K562 (cell line): ENCODE measurements at regions not wholly inside any gene's neighbourhood (a gene's known extent, or its start where the extent isn't known, plus 50 kb on each side); places are given as distances from the start of the nearest gene placed in this dataset.

ENCODE experiments used
- GABPA ChIP-seq: fragments of 200-800 bp; sonication (Bioruptor generic); conservative IDR thresholded peaks from 2 replicates; pipeline ENCODE4 v1.6.1; 2016; ENCODE audit warnings: low read depth, missing genetic modification characterization, missing compliant biosample characterization
- KAT2B ChIP-seq: IDR thresholded peaks from one replicate; pipeline ENCODE4 v1.6.1; 2012; ENCODE audit warnings: low read depth, mild to moderate bottlenecking, control low read depth, inconsistent platforms, low read length, moderate library complexity
- NCOA4 ChIP-seq: fragments of 450-650 bp; IDR thresholded peaks from 2 replicates; pipeline ENCODE4 v1.6.1; 2018; ENCODE audit warnings: mild to moderate bottlenecking; ENCODE audit not compliant: partially characterized antibody
- SOX6 ChIP-seq: fragments of 450-650 bp; IDR thresholded peaks from 2 replicates; pipeline ENCODE4 v1.6.1; 2014; ENCODE audit warnings: mild to moderate bottlenecking
- ZNF239 ChIP-seq: fragments of 250-450 bp; sonication (Bioruptor Pico); IDR thresholded peaks from 2 replicates; pipeline ENCODE4 v1.4.0; 2020; ENCODE audit warnings: mild to moderate bottlenecking
- TF ChIP-seq, protein P1 (sequence below), 3 experiments: IDR thresholded peaks in 2 of 3; conservative IDR thresholded peaks in 1 of 3; 2 replicates each; pipeline ENCODE4 v1.5.1; 2011 to 2012; ENCODE audit warnings: low read length in 3 of 3, mild to moderate bottlenecking in 3 of 3, control low read depth in 2 of 3, improper control_type of control experiment in 1 of 3, inconsistent platforms in 1 of 3, low read depth in 1 of 3, mixed read lengths in 1 of 3, moderate library complexity in 1 of 3; ENCODE audit not compliant: insufficient read depth in 2 of 3
- TF ChIP-seq, protein P2 (sequence below): sonication (generic); formaldehyde crosslinking; IDR thresholded peaks from 2 replicates; pipeline ENCODE4 v1.9.0; 2022; ENCODE audit warnings: mild to moderate bottlenecking, missing genetic modification reagents
- TF ChIP-seq, protein P3 (sequence below), 2 experiments: IDR thresholded peaks; 2 replicates each; pipeline ENCODE4 v1.6.1; 2012; ENCODE audit warnings: improper control_type of control experiment in 2 of 2, low read depth in 2 of 2, low read length in 2 of 2, borderline replicate concordance in 1 of 2

DNA sequence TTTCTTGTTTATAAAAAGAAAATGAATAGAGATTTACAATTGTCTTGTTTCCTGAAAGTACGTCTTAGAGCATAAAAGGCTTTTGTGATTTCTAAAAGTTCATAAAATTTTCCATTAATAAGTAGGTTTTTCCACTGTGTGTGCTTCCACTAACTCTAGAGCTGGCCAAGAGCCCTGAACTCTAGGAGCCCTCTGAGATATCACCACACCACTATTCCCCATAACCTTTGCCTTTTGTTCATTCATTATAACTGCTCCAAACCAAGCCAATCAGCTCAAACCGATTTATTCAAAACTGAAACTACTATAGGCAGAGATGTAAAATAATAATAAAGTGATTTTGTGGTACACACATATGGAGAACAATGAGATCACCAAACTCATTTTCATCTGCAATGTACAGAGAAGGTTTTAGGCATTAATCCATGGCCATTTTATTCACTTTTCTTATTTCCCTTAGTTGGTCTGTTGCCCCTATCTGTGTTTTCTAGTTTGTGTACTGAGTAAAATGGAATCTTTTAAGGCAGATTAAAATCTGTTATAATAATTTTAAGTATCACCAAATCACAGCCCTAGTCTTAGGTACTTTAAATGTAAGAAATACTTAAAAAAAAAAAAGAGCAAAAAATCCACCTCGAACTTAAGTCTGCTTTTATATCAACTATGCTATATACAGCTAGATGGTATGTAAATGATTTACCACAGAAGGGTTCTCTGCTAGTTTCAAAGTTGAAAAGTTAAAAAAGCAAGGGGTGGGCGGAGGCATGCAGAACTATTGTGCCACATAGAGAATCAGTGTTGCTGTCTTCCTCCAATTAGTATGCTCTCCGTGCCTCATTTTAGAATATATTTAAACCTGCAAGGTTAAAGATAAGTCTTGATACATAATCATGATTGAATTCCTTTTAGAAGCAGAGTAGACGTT, 311.3 kb downstream of the KLF12 start:
- TF ChIP-seq GABPA (no peak), NCOA4 (no peak), ZNF239 (CRISPR knock-in tag) (no peak), SOX6 (no peak), KAT2B (no peak)
- TF ChIP-seq, protein P1, sequence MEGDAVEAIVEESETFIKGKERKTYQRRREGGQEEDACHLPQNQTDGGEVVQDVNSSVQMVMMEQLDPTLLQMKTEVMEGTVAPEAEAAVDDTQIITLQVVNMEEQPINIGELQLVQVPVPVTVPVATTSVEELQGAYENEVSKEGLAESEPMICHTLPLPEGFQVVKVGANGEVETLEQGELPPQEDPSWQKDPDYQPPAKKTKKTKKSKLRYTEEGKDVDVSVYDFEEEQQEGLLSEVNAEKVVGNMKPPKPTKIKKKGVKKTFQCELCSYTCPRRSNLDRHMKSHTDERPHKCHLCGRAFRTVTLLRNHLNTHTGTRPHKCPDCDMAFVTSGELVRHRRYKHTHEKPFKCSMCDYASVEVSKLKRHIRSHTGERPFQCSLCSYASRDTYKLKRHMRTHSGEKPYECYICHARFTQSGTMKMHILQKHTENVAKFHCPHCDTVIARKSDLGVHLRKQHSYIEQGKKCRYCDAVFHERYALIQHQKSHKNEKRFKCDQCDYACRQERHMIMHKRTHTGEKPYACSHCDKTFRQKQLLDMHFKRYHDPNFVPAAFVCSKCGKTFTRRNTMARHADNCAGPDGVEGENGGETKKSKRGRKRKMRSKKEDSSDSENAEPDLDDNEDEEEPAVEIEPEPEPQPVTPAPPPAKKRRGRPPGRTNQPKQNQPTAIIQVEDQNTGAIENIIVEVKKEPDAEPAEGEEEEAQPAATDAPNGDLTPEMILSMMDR (IDR thresholded peaks at IDR 0.05 in 2 of 3, conservative IDR thresholded peaks at IDR 0.05 in 1 of 3; ENCODE audit: insufficient read depth in 2 of 3, low read depth in 1 of 3, low read length in 3 of 3): no peak
- TF ChIP-seq, protein P2, sequence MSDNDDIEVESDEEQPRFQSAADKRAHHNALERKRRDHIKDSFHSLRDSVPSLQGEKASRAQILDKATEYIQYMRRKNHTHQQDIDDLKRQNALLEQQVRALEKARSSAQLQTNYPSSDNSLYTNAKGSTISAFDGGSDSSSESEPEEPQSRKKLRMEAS (CRISPR knock-in tag): no peak
- TF ChIP-seq, protein P3, sequence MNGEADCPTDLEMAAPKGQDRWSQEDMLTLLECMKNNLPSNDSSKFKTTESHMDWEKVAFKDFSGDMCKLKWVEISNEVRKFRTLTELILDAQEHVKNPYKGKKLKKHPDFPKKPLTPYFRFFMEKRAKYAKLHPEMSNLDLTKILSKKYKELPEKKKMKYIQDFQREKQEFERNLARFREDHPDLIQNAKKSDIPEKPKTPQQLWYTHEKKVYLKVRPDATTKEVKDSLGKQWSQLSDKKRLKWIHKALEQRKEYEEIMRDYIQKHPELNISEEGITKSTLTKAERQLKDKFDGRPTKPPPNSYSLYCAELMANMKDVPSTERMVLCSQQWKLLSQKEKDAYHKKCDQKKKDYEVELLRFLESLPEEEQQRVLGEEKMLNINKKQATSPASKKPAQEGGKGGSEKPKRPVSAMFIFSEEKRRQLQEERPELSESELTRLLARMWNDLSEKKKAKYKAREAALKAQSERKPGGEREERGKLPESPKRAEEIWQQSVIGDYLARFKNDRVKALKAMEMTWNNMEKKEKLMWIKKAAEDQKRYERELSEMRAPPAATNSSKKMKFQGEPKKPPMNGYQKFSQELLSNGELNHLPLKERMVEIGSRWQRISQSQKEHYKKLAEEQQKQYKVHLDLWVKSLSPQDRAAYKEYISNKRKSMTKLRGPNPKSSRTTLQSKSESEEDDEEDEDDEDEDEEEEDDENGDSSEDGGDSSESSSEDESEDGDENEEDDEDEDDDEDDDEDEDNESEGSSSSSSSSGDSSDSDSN (IDR thresholded peaks at IDR 0.05; ENCODE audit: borderline replicate concordance in 1 of 2, low read depth in 2 of 2, low read length in 2 of 2): no peak
